BE2C (cell line): ENCODE measurements at regions not wholly inside any gene's neighbourhood (a gene's known extent, or its start where the extent isn't known, plus 50 kb on each side); places are given as distances from the start of the nearest gene placed in this dataset.
"Not testable (repeated sequence)": the region's sequence is repeated elsewhere in the genome, so short reads cannot be mapped to it uniquely, and the experiment has no call there.

Experiments
- DNase-seq: peaks from one replicate; pipeline ENCODE4 v3.0.0-alpha.2; 2020
- H3K27me3 ChIP-seq: fragments of 250-450 bp; sonication (Bioruptor Pico); 2 replicates; pipeline ENCODE4 v1.5.1; 2020; ENCODE audit warnings: mild to moderate bottlenecking
- H3K36me3 ChIP-seq: fragments of 250-450 bp; sonication (Bioruptor Pico); 2 replicates; pipeline ENCODE4 v1.5.1; 2020; ENCODE audit warnings: mild to moderate bottlenecking
- H3K4me1 ChIP-seq: fragments of 250-450 bp; sonication (Bioruptor Pico); 2 replicates; pipeline ENCODE4 v1.5.1; 2020
- H3K4me3 ChIP-seq: 2 replicates; pipeline ENCODE4 v1.5.1; 2011; ENCODE audit warnings: low read depth, low read length
- H3K9me3 ChIP-seq: fragments of 250-450 bp; sonication (Bioruptor Pico); 2 replicates; pipeline ENCODE4 v1.5.1; 2020
- CTCF ChIP-seq: IDR thresholded peaks from 2 replicates; pipeline ENCODE4 v1.5.1; 2012; ENCODE audit warnings: mild to moderate bottlenecking, low read depth, low read length

- no peak overlapping the region for H3K4me3 ChIP-seq
- no peak for TF ChIP-seq CTCF
- no peaks in the 10 kb centered on the region for H3K36me3 ChIP-seq
- H3K27me3 ChIP-seq = no peaks in the 10 kb centered on the region
- H3K9me3 ChIP-seq = no peaks in the 10 kb centered on the region
- DNase-seq = no peak
- H3K4me1 ChIP-seq = no peaks in the 10 kb centered on the region
Observed at GRCh38 chr1:189305279-189305678, 1172.4 kb downstream of the BRINP3 start.

GRCh38 chr1:189311915-189312314 lies 1165.7 kb downstream of the BRINP3 start:
- H3K4me3 ChIP-seq = no peak overlapping the region
- H3K4me1 ChIP-seq = no peaks in the 10 kb centered on the region
- no peak for DNase-seq
- no peak for TF ChIP-seq CTCF
- no peaks in the 10 kb centered on the region for H3K27me3 ChIP-seq
- no peaks in the 10 kb centered on the region for H3K9me3 ChIP-seq
- H3K36me3 ChIP-seq = no peaks in the 10 kb centered on the region

- Histone ChIP-seq H3K9me3 (no peaks in the 10 kb centered on the region), H3K4me3 (no peak overlapping the region), H3K4me1 (no peaks in the 10 kb centered on the region), H3K27me3 (no peaks in the 10 kb centered on the region), H3K36me3 (no peaks in the 10 kb centered on the region)
- DNase-seq = no peak
- no peak for TF ChIP-seq CTCF
Observed at GRCh38 chr1:189312499-189312898, 1165.2 kb downstream of the BRINP3 start.

GRCh38 chr1:189313488-189313887 lies 1164.2 kb downstream of the BRINP3 start:
- H3K4me3 ChIP-seq = no peak overlapping the region
- no peaks in the 10 kb centered on the region for H3K4me1 ChIP-seq
- no peaks in the 10 kb centered on the region for H3K27me3 ChIP-seq
- no peak for DNase-seq
- no peaks in the 10 kb centered on the region for H3K36me3 ChIP-seq
- no peaks in the 10 kb centered on the region for H3K9me3 ChIP-seq
- no peak for TF ChIP-seq CTCF

- no peak for DNase-seq
- Histone ChIP-seq H3K4me1 (no peaks in the 10 kb centered on the region), H3K4me3 (no peak overlapping the region), H3K36me3 (no peaks in the 10 kb centered on the region), H3K9me3 (no peaks in the 10 kb centered on the region), H3K27me3 (no peaks in the 10 kb centered on the region)
- no peak for TF ChIP-seq CTCF
Observed at GRCh38 chr1:189315035-189315901, 1162.4 kb downstream of the BRINP3 start.

- Histone ChIP-seq H3K27me3 (no peaks in the 10 kb centered on the region), H3K4me3 (no peak overlapping the region), H3K9me3 (no peaks in the 10 kb centered on the region; the same call in 1 of the 2 replicates), H3K4me1 (no peaks in the 10 kb centered on the region), H3K36me3 (no peaks in the 10 kb centered on the region)
- no peak for TF ChIP-seq CTCF
- DNase-seq = no peak
Observed at GRCh38 chr1:189323091-189323490, 1154.6 kb downstream of the BRINP3 start.

- not testable (repeated sequence) for H3K27me3 ChIP-seq, H3K4me3 ChIP-seq, H3K4me1 ChIP-seq, DNase-seq, H3K36me3 ChIP-seq, H3K9me3 ChIP-seq
Observed at GRCh38 chr1:189331071-189331470, 1146.6 kb downstream of the BRINP3 start.
